GM12878 (cell line): ENCODE measurements at regions not wholly inside any gene's neighbourhood (a gene's known extent, or its start where the extent isn't known, plus 50 kb on each side); places are given as distances from the start of the nearest gene placed in this dataset.

Experiments used
- EZH2 ChIP-seq: IDR thresholded peaks from 2 replicates; pipeline ENCODE4 v1.6.1; 2012; ENCODE audit warnings: low read depth, mild to moderate bottlenecking, control low read depth, inconsistent platforms, low read length, borderline replicate concordance; ENCODE audit not compliant: control insufficient read depth
- NR2C2 ChIP-seq: IDR thresholded peaks from 2 replicates; pipeline ENCODE4 v1.6.1; 2011; ENCODE audit warnings: borderline replicate concordance, low read depth; ENCODE audit not compliant: control insufficient read depth, insufficient read length

DNA sequence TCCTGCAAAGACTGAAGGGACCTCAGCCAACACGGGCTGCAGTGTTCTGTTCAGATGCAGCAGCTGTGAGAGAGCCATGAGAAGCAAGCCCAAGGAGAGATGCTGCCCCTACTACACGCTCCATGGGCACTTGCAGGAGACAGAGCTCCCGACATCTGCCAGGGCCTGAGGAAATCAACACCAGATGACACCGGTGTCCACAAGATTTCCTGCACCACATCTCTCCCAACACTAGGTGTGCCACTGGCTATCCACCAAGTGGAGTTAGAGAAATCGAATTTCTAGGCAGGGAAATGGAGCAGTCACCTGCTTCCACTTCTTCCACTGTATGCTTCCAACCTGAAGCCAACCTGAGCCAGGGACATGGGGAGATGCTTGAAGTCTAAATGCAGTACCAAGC is 445.3 kb downstream of the RWDD3 start:
- TF ChIP-seq NR2C2 (no peak), EZH2 (no peak)
